ENCODE measurements at regions not wholly inside any gene's neighbourhood (a gene's known extent, or its start where the extent isn't known, plus 50 kb on each side); places are given as distances from the start of the nearest gene placed in this dataset.

DNA sequence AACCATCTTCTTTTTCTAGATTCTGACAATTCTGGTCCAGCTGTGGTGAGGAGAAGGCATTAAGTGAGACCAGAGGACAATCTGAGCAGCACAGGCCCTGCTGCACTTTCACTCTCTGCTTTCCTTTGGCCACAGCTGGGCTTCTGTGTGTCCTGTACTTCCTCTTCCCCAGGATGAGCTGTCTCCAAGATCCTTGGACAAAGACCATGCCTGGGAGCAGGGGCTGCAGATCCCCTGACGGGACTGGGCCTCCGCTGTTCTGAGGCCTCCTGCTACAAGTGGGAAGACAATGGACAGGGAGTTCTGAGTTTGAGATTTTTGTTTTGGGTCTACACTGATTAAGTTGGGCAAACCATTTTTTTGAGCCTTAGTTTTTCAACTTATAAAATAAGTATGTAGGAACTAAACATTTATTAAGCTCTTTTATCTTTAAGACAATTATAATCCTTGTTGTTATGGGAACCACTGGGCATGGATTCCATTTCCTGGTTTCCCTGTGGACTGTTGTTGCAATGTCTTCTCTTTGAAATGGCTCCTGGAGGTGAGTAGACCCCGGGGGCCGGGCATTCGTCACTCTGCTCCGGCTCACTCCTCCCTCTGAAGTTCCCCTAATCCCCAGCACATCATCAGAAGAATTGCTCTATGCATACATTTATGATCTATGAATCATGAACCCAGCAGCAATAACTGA, 266.6 kb downstream of the ACTR3 start:
- TF ChIP-seq CTCF (IDR thresholded peaks at IDR 0.05; ENCODE audit: low read length, missing control alignments), result no peak
- DNase-seq (ENCODE audit: low read depth), result no peak
- H3K4me3 ChIP-seq (replicated peaks; ENCODE audit: low read depth, low read length), result no peak overlapping the region

GRCh38 chr2:114157057-114157385, 267.1 kb downstream of the ACTR3 start:
- DNase-seq (ENCODE audit: low read depth), result no peak
- no peak for TF ChIP-seq CTCF (IDR thresholded peaks at IDR 0.05; ENCODE audit: low read length, missing control alignments)
- no peak overlapping the region for H3K4me3 ChIP-seq (replicated peaks; ENCODE audit: low read depth, low read length)

DNA sequence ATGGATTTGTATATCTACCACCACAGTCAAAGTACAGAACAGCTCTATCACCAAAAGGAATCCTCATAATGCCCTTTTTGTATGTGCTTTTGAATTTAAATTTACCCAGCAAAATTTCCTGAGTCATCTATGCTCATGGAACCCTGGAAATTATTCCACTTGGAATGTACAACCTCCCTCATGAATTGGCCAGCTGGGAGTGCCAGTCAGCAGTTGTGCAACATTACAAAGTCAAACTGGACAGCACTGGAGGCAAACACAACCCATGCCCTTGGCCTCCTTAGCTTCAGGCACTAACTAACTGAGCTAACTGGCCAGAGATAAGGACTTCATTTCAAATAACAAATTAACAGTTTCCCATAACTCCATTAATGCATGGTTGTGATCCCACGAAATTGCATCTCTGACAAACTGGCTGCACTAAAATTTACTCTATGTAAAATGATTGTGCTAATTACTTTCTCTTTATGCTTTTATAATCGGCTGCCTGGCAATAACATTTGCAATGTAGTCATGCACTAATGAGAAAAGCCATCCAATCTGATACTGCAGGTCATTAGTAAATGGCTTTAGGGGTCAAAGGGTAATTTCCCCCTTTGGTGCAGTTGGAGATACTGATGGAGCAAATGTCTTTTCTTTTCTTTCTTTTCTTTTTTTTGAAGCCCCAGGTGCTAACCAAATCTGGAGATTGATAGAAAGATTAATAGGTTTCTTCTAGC, 270.5 kb downstream of the ACTR3 start:
- DNase-seq (ENCODE audit: low read depth), result no peak
- H3K4me3 ChIP-seq (replicated peaks; ENCODE audit: low read depth, low read length), result no peak overlapping the region
- TF ChIP-seq CTCF (IDR thresholded peaks at IDR 0.05; ENCODE audit: low read length, missing control alignments), result no peak

DNA sequence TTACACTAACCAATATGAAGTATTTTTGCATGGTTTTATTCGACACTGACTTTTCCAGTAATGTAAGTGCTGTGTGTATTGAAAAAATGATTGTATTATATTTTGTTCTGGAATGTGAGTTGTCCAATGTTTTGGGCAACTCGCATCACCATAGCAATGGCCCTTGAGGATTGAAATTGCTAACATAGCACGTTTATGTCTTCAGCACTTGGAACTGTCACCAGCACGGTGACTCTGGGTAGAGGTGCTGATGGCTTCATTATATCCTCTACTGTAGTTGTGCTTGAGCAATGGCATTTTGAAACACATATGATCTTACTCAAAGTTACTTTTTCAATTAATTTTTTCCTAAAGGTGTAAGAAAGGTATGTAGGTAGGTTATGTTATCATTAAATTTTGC, 271.5 kb downstream of the ACTR3 start:
- DNase-seq (ENCODE audit: low read depth), result no peak
- TF ChIP-seq CTCF (IDR thresholded peaks at IDR 0.05; ENCODE audit: low read length, missing control alignments), result no peak
- no peak overlapping the region for H3K4me3 ChIP-seq (replicated peaks; ENCODE audit: low read depth, low read length)

GRCh38 chr2:114167799-114168198, 274.6 kb upstream of the DPP10 start:
- no peak for DNase-seq (ENCODE audit: low read depth)
- TF ChIP-seq CTCF (IDR thresholded peaks at IDR 0.05; ENCODE audit: low read length, missing control alignments), result no peak
- H3K4me3 ChIP-seq (replicated peaks; ENCODE audit: low read depth, low read length), result no peak overlapping the region

DNA sequence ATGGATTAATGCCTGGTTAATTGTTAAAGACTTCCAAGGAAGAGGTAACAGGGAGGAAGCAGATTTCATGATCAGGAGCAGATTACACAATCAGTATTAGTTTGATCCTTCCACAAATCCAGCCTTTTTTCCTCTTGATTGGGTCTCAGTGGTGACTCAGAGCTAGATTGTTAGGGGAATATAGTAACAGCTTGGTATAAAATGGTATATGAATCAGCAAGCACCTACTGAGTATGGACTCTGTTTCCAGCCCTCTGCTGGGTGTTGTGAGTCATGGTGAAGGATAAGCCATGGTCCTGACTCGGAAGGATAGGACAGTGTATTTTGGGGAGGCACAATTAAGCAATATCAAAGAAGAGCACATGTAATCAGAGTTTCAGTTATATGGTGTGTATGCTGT, 272.4 kb upstream of the DPP10 start:
- no peak for DNase-seq (ENCODE audit: low read depth)
- no peak overlapping the region for H3K4me3 ChIP-seq (replicated peaks; ENCODE audit: low read depth, low read length)
- no peak for TF ChIP-seq CTCF (IDR thresholded peaks at IDR 0.05; ENCODE audit: low read length, missing control alignments)

- H3K4me3 ChIP-seq (replicated peaks; ENCODE audit: low read depth, low read length), result no peak overlapping the region
- no peak for TF ChIP-seq CTCF (IDR thresholded peaks at IDR 0.05; ENCODE audit: low read length, missing control alignments)
- no peak for DNase-seq (ENCODE audit: low read depth)
These were observed 266.9 kb upstream of the DPP10 start for GRCh38 chr2:114175507-114175906.
